Stimulated activated CD8-positive, alpha-beta memory T cell treated with anti-CD3 and anti-CD28 coated beads, Interleukin-15, amount 100 ng/mL, for 4 hours (primary cell): ENCODE measurements at regions not wholly inside any gene's neighbourhood (a gene's known extent, or its start where the extent isn't known, plus 50 kb on each side); places are given as distances from the start of the nearest gene placed in this dataset.

Experiments
- DNase-seq, 2 donors: peaks; one replicate each; pipeline ENCODE4 v3.0.0-alpha.2; 2020; ENCODE audit warnings: low read depth in 2 of 2

GRCh38 chr6:157769776-157770426 is 53.1 kb upstream of the SNX9 start:
- DNase-seq = no peak

- DNase-seq = no peak
These were observed 52.1 kb upstream of the SNX9 start for GRCh38 chr6:157770946-157771345.

- DNase-seq = no peak
These were observed 50.2 kb upstream of the SNX9 start for GRCh38 chr6:157772820-157773219.
